ENCODE measurements at regions not wholly inside any gene's neighbourhood (a gene's known extent, or its start where the extent isn't known, plus 50 kb on each side); places are given as distances from the start of the nearest gene placed in this dataset.

- H3K4me3 ChIP-seq = no peak overlapping the region
- H3K27ac ChIP-seq = no peak overlapping the region
- no peaks in the 10 kb centered on the region for H3K36me3 ChIP-seq
- TF ChIP-seq POLR2A (IDR thresholded peaks at IDR 0.05) (no peak), EP300 (IDR thresholded peaks at IDR 0.05) (no peak)
- TF ChIP-seq, protein P1, sequence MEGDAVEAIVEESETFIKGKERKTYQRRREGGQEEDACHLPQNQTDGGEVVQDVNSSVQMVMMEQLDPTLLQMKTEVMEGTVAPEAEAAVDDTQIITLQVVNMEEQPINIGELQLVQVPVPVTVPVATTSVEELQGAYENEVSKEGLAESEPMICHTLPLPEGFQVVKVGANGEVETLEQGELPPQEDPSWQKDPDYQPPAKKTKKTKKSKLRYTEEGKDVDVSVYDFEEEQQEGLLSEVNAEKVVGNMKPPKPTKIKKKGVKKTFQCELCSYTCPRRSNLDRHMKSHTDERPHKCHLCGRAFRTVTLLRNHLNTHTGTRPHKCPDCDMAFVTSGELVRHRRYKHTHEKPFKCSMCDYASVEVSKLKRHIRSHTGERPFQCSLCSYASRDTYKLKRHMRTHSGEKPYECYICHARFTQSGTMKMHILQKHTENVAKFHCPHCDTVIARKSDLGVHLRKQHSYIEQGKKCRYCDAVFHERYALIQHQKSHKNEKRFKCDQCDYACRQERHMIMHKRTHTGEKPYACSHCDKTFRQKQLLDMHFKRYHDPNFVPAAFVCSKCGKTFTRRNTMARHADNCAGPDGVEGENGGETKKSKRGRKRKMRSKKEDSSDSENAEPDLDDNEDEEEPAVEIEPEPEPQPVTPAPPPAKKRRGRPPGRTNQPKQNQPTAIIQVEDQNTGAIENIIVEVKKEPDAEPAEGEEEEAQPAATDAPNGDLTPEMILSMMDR (IDR thresholded peaks at IDR 0.05) = no peak
- H3K27me3 ChIP-seq = no peaks in the 10 kb centered on the region
- H3K9me3 ChIP-seq = no peaks in the 10 kb centered on the region
- no peaks in the 10 kb centered on the region for H3K4me1 ChIP-seq (ENCODE audit: insufficient read depth)
- DNase-seq = no peak
- intact Hi-C loops (cut with DNase I) = no loop called here
- 69 to 78% (median 74%) methylated on average over 2 of the region's 2 CpGs for WGBS, 3 donors
Observed at GRCh38 chr4:45663628-45664081, 460.2 kb downstream of the GABRG1 start.

DNA sequence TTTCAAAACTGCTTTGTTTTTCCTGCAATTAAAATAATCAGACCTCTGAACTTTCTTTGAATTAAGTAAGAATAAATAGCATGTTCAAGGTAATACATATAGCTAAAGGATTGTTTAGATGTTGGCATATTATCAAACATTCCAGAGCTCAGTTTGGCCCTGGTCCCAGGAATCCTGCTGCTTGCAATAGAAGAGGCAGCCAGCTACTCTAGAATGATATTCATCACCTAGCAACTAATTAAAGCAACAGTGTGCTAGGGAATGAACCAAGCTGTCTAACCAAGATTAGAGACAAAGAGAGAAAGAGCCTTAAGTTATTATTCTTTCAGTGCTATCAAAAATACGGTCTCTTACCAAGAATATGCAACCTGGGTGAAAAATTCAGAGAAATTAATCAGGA is 460.9 kb downstream of the GABRG1 start:
- Histone ChIP-seq H3K27ac (no peak overlapping the region), H3K27me3 (no peaks in the 10 kb centered on the region), H3K4me1 (ENCODE audit: insufficient read depth) (no peaks in the 10 kb centered on the region), H3K4me3 (no peak overlapping the region), H3K36me3 (no peaks in the 10 kb centered on the region), H3K9me3 (no peaks in the 10 kb centered on the region)
- intact Hi-C loops (cut with DNase I) = no loop called here
- TF ChIP-seq EP300 (IDR thresholded peaks at IDR 0.05) (no peak), POLR2A (IDR thresholded peaks at IDR 0.05) (no peak)
- TF ChIP-seq, protein P1 (IDR thresholded peaks at IDR 0.05) = no peak
- peak in 1 of 5 donors; percentile 35 for DNase-seq
- 0 to 6% (median 0%) methylated on average over 1 of the region's 1 CpG for WGBS, 3 donors

DNA sequence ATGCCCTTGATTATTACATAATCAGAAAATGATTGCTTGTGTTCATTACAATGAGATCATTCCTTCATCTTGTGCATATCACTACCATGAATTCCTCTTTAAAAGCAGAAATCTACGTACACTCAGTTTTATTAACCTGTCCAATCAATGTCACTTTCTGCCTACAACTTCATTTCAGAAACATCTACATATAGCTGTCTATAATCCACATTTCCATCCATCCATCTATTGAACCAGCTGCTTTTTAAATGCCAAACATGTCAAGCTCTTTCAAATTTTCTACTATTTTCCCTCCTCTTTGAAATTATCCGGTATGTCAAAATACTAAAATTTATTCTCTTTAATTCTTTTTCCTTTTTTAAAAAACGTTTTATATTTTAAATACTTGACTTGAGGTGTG is 462.0 kb downstream of the GABRG1 start:
- Histone ChIP-seq H3K4me3 (no peak overlapping the region), H3K9me3 (no peaks in the 10 kb centered on the region), H3K4me1 (ENCODE audit: insufficient read depth) (no peaks in the 10 kb centered on the region), H3K27me3 (no peaks in the 10 kb centered on the region), H3K27ac (no peak overlapping the region), H3K36me3 (no peaks in the 10 kb centered on the region)
- DNase-seq = no peak
- WGBS, 3 donors = 66 to 71% (median 66%) methylated on average over 3 of the region's 3 CpGs
- intact Hi-C loops (cut with DNase I) = no loop called here
- TF ChIP-seq POLR2A (IDR thresholded peaks at IDR 0.05) = no peak
- TF ChIP-seq, protein P1 (IDR thresholded peaks at IDR 0.05) = no peak
- no peak for TF ChIP-seq EP300 (IDR thresholded peaks at IDR 0.05)

GRCh38 chr4:45650545-45650944 is 473.3 kb downstream of the GABRG1 start:
- Histone ChIP-seq H3K4me1 (ENCODE audit: insufficient read depth) (no peaks in the 10 kb centered on the region), H3K27ac (no peak overlapping the region), H3K36me3 (no peaks in the 10 kb centered on the region), H3K4me3 (no peak overlapping the region), H3K27me3 (no peaks in the 10 kb centered on the region), H3K9me3 (no peaks in the 10 kb centered on the region)
- intact Hi-C loops (cut with DNase I) = no loop called here
- 91 to 100% (median 91%) methylated on average over 1 of the region's 1 CpG for WGBS, 3 donors
- no peak for DNase-seq
- TF ChIP-seq, protein P1 (IDR thresholded peaks at IDR 0.05) = no peak
- TF ChIP-seq POLR2A (IDR thresholded peaks at IDR 0.05) (no peak), EP300 (IDR thresholded peaks at IDR 0.05) (no peak)

GRCh38 chr4:45648846-45649245 is 475.0 kb downstream of the GABRG1 start:
- H3K9me3 ChIP-seq = no peaks in the 10 kb centered on the region
- intact Hi-C loops (cut with DNase I) = no loop called here
- no peak overlapping the region for H3K27ac ChIP-seq
- DNase-seq = no peak
- no peaks in the 10 kb centered on the region for H3K4me1 ChIP-seq (ENCODE audit: insufficient read depth)
- H3K4me3 ChIP-seq = no peak overlapping the region
- no peak for TF ChIP-seq EP300 (IDR thresholded peaks at IDR 0.05)
- TF ChIP-seq, protein P1 (IDR thresholded peaks at IDR 0.05) = no peak
- TF ChIP-seq POLR2A (IDR thresholded peaks at IDR 0.05) = no peak
- H3K36me3 ChIP-seq = no peaks in the 10 kb centered on the region
- H3K27me3 ChIP-seq = no peaks in the 10 kb centered on the region
